ENCODE measurements at regions not wholly inside any gene's neighbourhood (a gene's known extent, or its start where the extent isn't known, plus 50 kb on each side); places are given as distances from the start of the nearest gene placed in this dataset.

- Histone ChIP-seq H3K36me3 (peaks cover 3 to 10% (median 4%) of the 10 kb centered on the region in 3 donors), H3K4me3 (no peak overlapping the region), H3K4me1 (no peaks in the 10 kb centered on the region), H3K27me3 (no peaks in the 10 kb centered on the region), H3K9me3 (no peaks in the 10 kb centered on the region), H3K27ac (no peak overlapping the region)
- no peak for TF ChIP-seq CTCF (IDR thresholded peaks at IDR 0.05)
- intact Hi-C loops (cut with DNase I; ENCODE audit: low total_unique reads) = no loop called here
- DNase-seq = no peak
Measured at GRCh38 chr13:73687929-73688328, 446.3 kb downstream of the KLF12 start.

GRCh38 chr13:73687087-73687486 is 447.1 kb downstream of the KLF12 start:
- intact Hi-C loops (cut with DNase I; ENCODE audit: low total_unique reads) = no loop called here
- Histone ChIP-seq H3K4me3 (no peak overlapping the region), H3K36me3 (peaks cover 0 to 5% (median 3%) of the 10 kb centered on the region in 3 donors), H3K27ac (no peak overlapping the region), H3K27me3 (no peaks in the 10 kb centered on the region), H3K9me3 (no peaks in the 10 kb centered on the region), H3K4me1 (no peaks in the 10 kb centered on the region)
- no peak for TF ChIP-seq CTCF (IDR thresholded peaks at IDR 0.05)
- no peak for DNase-seq

GRCh38 chr13:73684750-73685149 is 449.5 kb downstream of the KLF12 start:
- no peak for DNase-seq
- intact Hi-C loops (cut with DNase I; ENCODE audit: low total_unique reads) = no loop called here
- Histone ChIP-seq H3K27me3 (no peaks in the 10 kb centered on the region), H3K4me3 (no peak overlapping the region), H3K9me3 (no peaks in the 10 kb centered on the region), H3K36me3 (no peaks in the 10 kb centered on the region), H3K4me1 (no peaks in the 10 kb centered on the region), H3K27ac (no peak overlapping the region)
- TF ChIP-seq CTCF (IDR thresholded peaks at IDR 0.05) = no peak

- Histone ChIP-seq H3K27me3 (no peaks in the 10 kb centered on the region), H3K4me3 (no peak overlapping the region), H3K36me3 (no peaks in the 10 kb centered on the region), H3K27ac (no peak overlapping the region), H3K9me3 (no peaks in the 10 kb centered on the region), H3K4me1 (no peaks in the 10 kb centered on the region)
- no peak for TF ChIP-seq CTCF (IDR thresholded peaks at IDR 0.05)
- DNase-seq = no peak
- intact Hi-C loops (cut with DNase I; ENCODE audit: low total_unique reads) = no loop called here
Measured at GRCh38 chr13:73684286-73684685, 449.9 kb downstream of the KLF12 start.

GRCh38 chr13:73683746-73684145 is 450.5 kb downstream of the KLF12 start:
- Histone ChIP-seq H3K4me1 (no peaks in the 10 kb centered on the region), H3K27me3 (no peaks in the 10 kb centered on the region), H3K27ac (no peak overlapping the region), H3K9me3 (no peaks in the 10 kb centered on the region), H3K36me3 (no peaks in the 10 kb centered on the region), H3K4me3 (no peak overlapping the region)
- no peak for DNase-seq
- intact Hi-C loops (cut with DNase I; ENCODE audit: low total_unique reads) = no loop called here
- TF ChIP-seq CTCF (IDR thresholded peaks at IDR 0.05) = no peak

- Histone ChIP-seq H3K27ac (no peak overlapping the region), H3K36me3 (no peaks in the 10 kb centered on the region), H3K4me1 (no peaks in the 10 kb centered on the region), H3K4me3 (no peak overlapping the region), H3K27me3 (no peaks in the 10 kb centered on the region), H3K9me3 (no peaks in the 10 kb centered on the region)
- DNase-seq = no peak
- intact Hi-C loops (cut with DNase I; ENCODE audit: low total_unique reads) = no loop called here
- TF ChIP-seq CTCF (IDR thresholded peaks at IDR 0.05) = no peak
Measured at GRCh38 chr13:73681779-73682178, 452.4 kb downstream of the KLF12 start.

Data from tibial artery (tissue), 4 donors.